HepG2 (cell line): ENCODE measurements at regions not wholly inside any gene's neighbourhood (a gene's known extent, or its start where the extent isn't known, plus 50 kb on each side); places are given as distances from the start of the nearest gene placed in this dataset.

Source experiments
- ATAC-seq: fragments of 200-7000 bp; cut with Tn5 transposase; 3 replicates; pipeline ENCODE4 v1.9.1; 2020; ENCODE audit warnings: mild to moderate bottlenecking, moderate library complexity
- BruUV-seq: library from RNA; stranded (reverse); fragments of 400-500 nt; replicated peaks from 2 replicates; lab custom pipeline; 2021; lab: Mats Ljungman, UMichigan
- CTCF ChIA-PET: fragments of 300-600 bp; formaldehyde crosslinking; extraction: SDS; loops from one replicate; lab custom pipeline; 2021; ENCODE audit warnings: low total read pairs, inconsistent platforms, low intra/inter-chr PET ratio; lab: Yijun Ruan, JAX
- POLR2A ChIA-PET: fragments of 350-600 bp; sonication (Branson Sonifier 250); formaldehyde crosslinking; loops from one replicate; lab custom pipeline; 2020; ENCODE audit warnings: antibody characterized with exemption, inconsistent platforms; lab: Yijun Ruan, JAX
- DNase-seq: peaks from one replicate; pipeline ENCODE4 v3.0.0-alpha.2; 2015; ENCODE audit warnings: low spot score
- FAIRE-seq: peaks from 3 replicates; lab custom pipeline; 2011; peaks lifted over from hg19 to GRCh38; lab: Jason Lieb, UNC
- H2AFZ ChIP-seq: one replicate; pipeline ENCODE4 v1.6.1; 2011; ENCODE audit warnings: low read length, inconsistent platforms
- H3K27ac ChIP-seq: fragments of 300-600 bp; 3 replicates; pipeline ENCODE4 v1.8.0; 2011; ENCODE audit warnings: mixed run types, mild to moderate bottlenecking, mixed read lengths, low read length, inconsistent platforms; ENCODE audit not compliant: insufficient read depth; ENCODE audit errors: extremely low read length
- H3K27me3 ChIP-seq, 2 experiments: fragments of 200-600 bp in 1 of 2; 2 replicates in 1 of 2; 3 replicates in 1 of 2; pipeline versions ENCODE4 v1.6.0 to v1.8.0; 2011; ENCODE audit warnings: low read length in 2 of 2, mild to moderate bottlenecking in 2 of 2, moderate library complexity in 2 of 2, inconsistent platforms in 1 of 2; ENCODE audit not compliant: insufficient read depth in 2 of 2, control insufficient read depth in 1 of 2
- H3K36me3 ChIP-seq, 2 experiments: fragments of 200-600 bp in 1 of 2; replicated peaks in 1 of 2; 2 replicates in 1 of 2; 3 replicates in 1 of 2; pipeline versions ENCODE4 v1.5.1 to v1.8.0; 2011; ENCODE audit warnings: low read length in 2 of 2, inconsistent platforms in 1 of 2; ENCODE audit not compliant: insufficient read depth in 2 of 2, control insufficient read depth in 1 of 2
- H3K4me1 ChIP-seq: 2 replicates; pipeline ENCODE4 v1.5.1; 2012; ENCODE audit warnings: low read length, inconsistent platforms; ENCODE audit not compliant: insufficient read depth
- H3K4me2 ChIP-seq: 2 replicates; pipeline ENCODE4 v1.6.0; 2011; ENCODE audit warnings: low read depth, low read length, inconsistent platforms
- H3K4me3 ChIP-seq, 3 experiments: fragments of 200-600 bp in 1 of 3; sonication (generic), shearing (Covaris generic) in 1 of 3; replicated peaks in 1 of 3; 2 replicates each; pipeline ENCODE4 v1.5.1; 2011 to 2016; ENCODE audit warnings: low read length in 3 of 3, inconsistent platforms in 2 of 3, low read depth in 2 of 3, mild to moderate bottlenecking in 2 of 3, control low read depth in 1 of 3, mixed read lengths in 1 of 3; ENCODE audit not compliant: insufficient read depth in 1 of 3
- H3K79me2 ChIP-seq: one replicate; pipeline ENCODE4 v1.6.1; 2011; ENCODE audit warnings: low read length, inconsistent platforms; ENCODE audit not compliant: insufficient read depth
- H3K9ac ChIP-seq: 2 replicates; pipeline ENCODE4 v1.6.0; 2011; ENCODE audit warnings: mild to moderate bottlenecking, low read depth, low read length, inconsistent platforms; ENCODE audit not compliant: insufficient read depth
- H3K9me3 ChIP-seq: 2 replicates; pipeline ENCODE4 v1.5.1; 2012; ENCODE audit warnings: mild to moderate bottlenecking, low read length
- H4K20me1 ChIP-seq: 2 replicates; pipeline ENCODE4 v1.6.0; 2011; ENCODE audit warnings: inconsistent platforms, mild to moderate bottlenecking, low read length, moderate library complexity; ENCODE audit not compliant: insufficient read depth
- ATM ChIP-seq: fragments of 450-650 bp; IDR thresholded peaks from 2 replicates; pipeline ENCODE4 v1.7.1; 2017; ENCODE audit warnings: mild to moderate bottlenecking, borderline replicate concordance
- CBX1 ChIP-seq: IDR thresholded peaks from one replicate; pipeline ENCODE4 v1.6.1; 2016; ENCODE audit warnings: antibody characterized with exemption, low read depth
- ERF ChIP-seq: IDR thresholded peaks from 2 replicates; pipeline ENCODE4 v1.6.1; 2018; ENCODE audit warnings: missing biosample characterization, missing genetic modification reagents
- FOXA1 ChIP-seq, 2 experiments: fragments of 450-650 bp in 1 of 2; sonication (generic) in 1 of 2; formaldehyde crosslinking in 1 of 2; IDR thresholded peaks; 2 replicates each; pipeline versions ENCODE4 v1.4.0 to v1.6.1; 2016 to 2020; ENCODE audit warnings: missing genetic modification reagents in 1 of 2
- KLF6 ChIP-seq: IDR thresholded peaks from 2 replicates; pipeline ENCODE4 v1.8.0; 2016; ENCODE audit warnings: missing biosample characterization, missing genetic modification reagents
- MBD4 ChIP-seq: IDR thresholded peaks from 2 replicates; pipeline ENCODE4 v1.6.1; 2012; ENCODE audit warnings: low read length, inconsistent platforms, borderline replicate concordance
- NRL ChIP-seq: sonication (generic); formaldehyde crosslinking; IDR thresholded peaks from 2 replicates; pipeline ENCODE4 v1.5.0; 2020; ENCODE audit warnings: missing genetic modification reagents, mild to moderate bottlenecking, moderate library complexity, borderline replicate concordance
- SAFB2 ChIP-seq: sonication (generic); formaldehyde crosslinking; IDR thresholded peaks from 2 replicates; pipeline ENCODE4 v1.5.1; 2020; ENCODE audit warnings: missing genetic modification reagents, low read depth, mild to moderate bottlenecking, borderline replicate concordance
- TBX2 ChIP-seq: sonication (generic); formaldehyde crosslinking; IDR thresholded peaks from 2 replicates; pipeline ENCODE4 v1.5.0; 2020; ENCODE audit warnings: missing genetic modification reagents, mild to moderate bottlenecking, borderline replicate concordance
- TOPORS ChIP-seq: sonication (generic); formaldehyde crosslinking; IDR thresholded peaks from 2 replicates; pipeline ENCODE4 v1.8.0; 2023; ENCODE audit warnings: mild to moderate bottlenecking, missing genetic modification reagents
- ZBTB25 ChIP-seq: IDR thresholded peaks from 2 replicates; pipeline ENCODE4 v1.6.1; 2018; ENCODE audit warnings: missing genetic modification reagents
- ZMYM4 ChIP-seq: sonication (generic); formaldehyde crosslinking; IDR thresholded peaks from 2 replicates; pipeline ENCODE4 v1.8.1; 2023; ENCODE audit warnings: mild to moderate bottlenecking, missing genetic modification reagents
- ZNF224 ChIP-seq: sonication (generic); formaldehyde crosslinking; IDR thresholded peaks from 2 replicates; pipeline ENCODE4 v1.5.0; 2020; ENCODE audit warnings: mild to moderate bottlenecking, missing genetic modification reagents
- ZNF264 ChIP-seq: sonication (generic); formaldehyde crosslinking; IDR thresholded peaks from 2 replicates; pipeline ENCODE4 v1.4.0; 2020; ENCODE audit warnings: missing genetic modification reagents
- ZNF275 ChIP-seq: sonication (generic); formaldehyde crosslinking; IDR thresholded peaks from 2 replicates; pipeline ENCODE4 v1.8.0; 2022; ENCODE audit warnings: missing genetic modification reagents, mild to moderate bottlenecking, inconsistent platforms, borderline replicate concordance
- ZNF354B ChIP-seq: sonication (generic); formaldehyde crosslinking; IDR thresholded peaks from 2 replicates; pipeline ENCODE4 v1.8.0; 2022; ENCODE audit warnings: mild to moderate bottlenecking, missing genetic modification reagents
- ZNF724P ChIP-seq: sonication (generic); formaldehyde crosslinking; IDR thresholded peaks from 2 replicates; pipeline ENCODE4 v1.8.0; 2022; ENCODE audit warnings: missing genetic modification reagents, borderline replicate concordance
- ZNF780A ChIP-seq: sonication (generic); formaldehyde crosslinking; IDR thresholded peaks from 2 replicates; pipeline ENCODE4 v1.8.0; 2022; ENCODE audit warnings: mild to moderate bottlenecking, missing genetic modification reagents, moderate library complexity
- ZSCAN22 ChIP-seq: sonication (generic); formaldehyde crosslinking; IDR thresholded peaks from 2 replicates; pipeline ENCODE4 v1.4.0; 2020; ENCODE audit warnings: mild to moderate bottlenecking, missing genetic modification reagents
- ZZZ3 ChIP-seq: sonication (generic); formaldehyde crosslinking; IDR thresholded peaks from 2 replicates; pipeline ENCODE4 v1.4.0; 2020; ENCODE audit warnings: missing genetic modification reagents, mild to moderate bottlenecking, borderline replicate concordance
- WGBS: methylation state at CpG from one replicate; pipeline ENCODE4 v1.1.6; 2017; ENCODE audit warnings: low lambda C conversion rate; 5-methylcytosine and 5-hydroxymethylcytosine counted together
- in situ Hi-C: cut with HindIII; loops from 2 replicates; pipeline ENCODE4 v1.10.0; 2017; ENCODE audit warnings: low pct_unique_long_range_greater_than_20kb; ENCODE audit not compliant: extremely low pct_ligation_motif_present
- intact Hi-C: fragments of 100-400 bp; cut with micrococcal nuclease; formaldehyde crosslinking; loops from one replicate; pipeline ENCODE4 v1.10.0; 2022; ENCODE audit not compliant: unreplicated experiment
- TF ChIP-seq, protein P1 (sequence below): sonication (generic); formaldehyde crosslinking; IDR thresholded peaks from 2 replicates; pipeline ENCODE4 v1.4.0; 2020; ENCODE audit warnings: mild to moderate bottlenecking, missing genetic modification reagents
- TF ChIP-seq, protein P2 (sequence below): sonication (generic); formaldehyde crosslinking; IDR thresholded peaks from 2 replicates; pipeline ENCODE4 v1.4.0; 2020; ENCODE audit warnings: missing genetic modification reagents

- TF ChIP-seq ZZZ3 (CRISPR knock-in tag): no peak
- TF ChIP-seq, protein P1, sequence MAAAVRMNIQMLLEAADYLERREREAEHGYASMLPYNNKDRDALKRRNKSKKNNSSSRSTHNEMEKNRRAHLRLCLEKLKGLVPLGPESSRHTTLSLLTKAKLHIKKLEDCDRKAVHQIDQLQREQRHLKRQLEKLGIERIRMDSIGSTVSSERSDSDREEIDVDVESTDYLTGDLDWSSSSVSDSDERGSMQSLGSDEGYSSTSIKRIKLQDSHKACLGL (CRISPR knock-in tag): no peak
- no peak for TF ChIP-seq ZNF724P
These were observed 597.5 kb upstream of the LMO3 start (continued) for GRCh38 chr12:17203497-17203896.

DNA sequence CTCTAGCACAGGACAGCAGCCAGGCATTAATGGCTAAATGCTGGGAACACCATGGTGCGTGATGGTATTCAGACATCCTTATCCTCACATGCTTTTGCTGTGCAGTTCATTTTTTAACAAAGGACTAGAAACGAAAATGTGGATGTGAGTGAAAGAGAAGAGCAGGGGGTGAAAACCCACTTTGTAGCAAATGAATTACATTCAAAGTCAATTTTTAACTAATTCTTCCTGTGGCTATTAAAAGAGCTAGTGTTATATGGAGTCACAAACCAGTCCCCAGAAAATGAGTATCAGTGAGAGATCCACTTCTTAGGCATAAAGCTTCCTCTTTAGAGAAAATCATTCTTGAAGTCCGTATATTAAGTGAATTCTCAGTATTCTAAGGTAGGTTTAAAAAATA, 592.0 kb upstream of the LMO3 start:
- ChIA-PET POLR2A (no interaction called here), CTCF (no interaction called here)
- FAIRE-seq (no peak), DNase-seq (no peak), ATAC-seq (no peak)
- WGBS: 0% methylated on average over 3 of the region's 3 CpGs
- H3K4me1 ChIP-seq: no peaks in the 10 kb centered on the region
- H3K27ac ChIP-seq: no peak overlapping the region
- TF ChIP-seq ZNF224 (CRISPR knock-in tag) (no peak), ZNF275 (CRISPR knock-in tag) (no peak), FOXA1 (IDR thresholded peaks at IDR 0.05) (no peak), FOXA1 (CRISPR knock-in tag; IDR thresholded peaks at IDR 0.05) (no peak), TBX2 (no peak), SAFB2 (CRISPR knock-in tag) (no peak), ZMYM4 (no peak), TOPORS (CRISPR knock-in tag) (no peak), ZBTB25 (no peak), ZNF780A (CRISPR knock-in tag) (no peak), CBX1 (no peak), MBD4 (no peak), ZNF264 (CRISPR knock-in tag) (no peak), ZSCAN22 (no peak), ERF (CRISPR knock-in tag) (no peak), ZNF354B (CRISPR knock-in tag) (no peak), KLF6 (CRISPR knock-in tag) (no peak), ATM (no peak), NRL (no peak)
- TF ChIP-seq, protein P2, sequence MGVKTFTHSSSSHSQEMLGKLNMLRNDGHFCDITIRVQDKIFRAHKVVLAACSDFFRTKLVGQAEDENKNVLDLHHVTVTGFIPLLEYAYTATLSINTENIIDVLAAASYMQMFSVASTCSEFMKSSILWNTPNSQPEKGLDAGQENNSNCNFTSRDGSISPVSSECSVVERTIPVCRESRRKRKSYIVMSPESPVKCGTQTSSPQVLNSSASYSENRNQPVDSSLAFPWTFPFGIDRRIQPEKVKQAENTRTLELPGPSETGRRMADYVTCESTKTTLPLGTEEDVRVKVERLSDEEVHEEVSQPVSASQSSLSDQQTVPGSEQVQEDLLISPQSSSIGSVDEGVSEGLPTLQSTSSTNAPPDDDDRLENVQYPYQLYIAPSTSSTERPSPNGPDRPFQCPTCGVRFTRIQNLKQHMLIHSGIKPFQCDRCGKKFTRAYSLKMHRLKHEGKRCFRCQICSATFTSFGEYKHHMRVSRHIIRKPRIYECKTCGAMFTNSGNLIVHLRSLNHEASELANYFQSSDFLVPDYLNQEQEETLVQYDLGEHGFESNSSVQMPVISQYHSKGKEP (CRISPR knock-in tag): no peak
- H3K9me3 ChIP-seq: peaks cover 26% of the 10 kb centered on the region
- in situ Hi-C loops (no loop called here), intact Hi-C loops (no loop called here)
- no peaks in the 10 kb centered on the region for H3K27me3 ChIP-seq
- no peaks in the 10 kb centered on the region for H4K20me1 ChIP-seq
- H3K4me3 ChIP-seq: no peak overlapping the region
- H3K79me2 ChIP-seq: no peaks in the 10 kb centered on the region
- BruUV-seq: no TSS peak
- no peak overlapping the region for H3K4me2 ChIP-seq
- no peak overlapping the region for H3K9ac ChIP-seq
- H2AFZ ChIP-seq: no peak overlapping the region
- H3K36me3 ChIP-seq: no peaks in the 10 kb centered on the region
